CD4-positive, alpha-beta memory T cell (primary cell): ENCODE measurements at regions not wholly inside any gene's neighbourhood (a gene's known extent, or its start where the extent isn't known, plus 50 kb on each side); places are given as distances from the start of the nearest gene placed in this dataset.

Source experiments
- CTCF ChIA-PET: fragments of 350-600 bp; sonication (Branson Sonifier 250); formaldehyde crosslinking; loops from one replicate; lab custom pipeline; 2021; ENCODE audit warnings: inconsistent platforms; ENCODE audit not compliant: partially characterized antibody; lab: Charles Lee
- POLR2A ChIA-PET: fragments of 350-600 bp; sonication (Branson Sonifier 250); formaldehyde crosslinking; loops from one replicate; lab custom pipeline; 2021; ENCODE audit not compliant: partially characterized antibody; lab: Charles Lee
- DNase-seq, 5 donors: peaks; one replicate each; pipeline versions ENCODE4 v3.0.0 to v3.0.0-alpha.2; 2020 to 2022; ENCODE audit warnings: mixed read lengths in 1 of 5
- H3K27ac ChIP-seq: one replicate; pipeline ENCODE4 v1.7.0; 2013; ENCODE audit warnings: low read depth, low read length
- H3K27me3 ChIP-seq: 2 replicates; pipeline ENCODE4 v1.7.0; 2013; ENCODE audit warnings: mild to moderate bottlenecking, low read length, moderate library complexity; ENCODE audit not compliant: insufficient read depth
- H3K36me3 ChIP-seq: 2 replicates; pipeline ENCODE4 v1.7.0; 2013; ENCODE audit warnings: mild to moderate bottlenecking, low read length, moderate library complexity; ENCODE audit not compliant: insufficient read depth
- H3K4me1 ChIP-seq: 2 replicates; pipeline ENCODE4 v1.7.0; 2013; ENCODE audit warnings: mild to moderate bottlenecking, low read length, moderate library complexity; ENCODE audit not compliant: insufficient read depth
- H3K4me3 ChIP-seq, 2 donors: one replicate each; pipeline ENCODE4 v1.7.0; 2013; ENCODE audit warnings: low read length in 2 of 2, mild to moderate bottlenecking in 1 of 2
- H3K9me3 ChIP-seq, 2 donors: one replicate each; pipeline ENCODE4 v1.7.0; 2013; ENCODE audit warnings: low read length in 2 of 2, control low read depth in 1 of 2; ENCODE audit not compliant: control insufficient read depth in 1 of 2
- H3K27ac Mint-ChIP-seq, 7 donors: one replicate each; pipeline ENCODE4 v1.8.0; 2020 to 2021; ENCODE audit warnings: mixed read lengths in 7 of 7, mild to moderate bottlenecking in 6 of 7, inconsistent platforms in 3 of 7, moderate library complexity in 3 of 7
- H3K27me3 Mint-ChIP-seq, 2 donors: one replicate each; pipeline ENCODE4 v1.8.0; 2020 to 2021; ENCODE audit warnings: mixed read lengths in 2 of 2
- H3K36me3 Mint-ChIP-seq, 2 donors: one replicate each; pipeline ENCODE4 v1.8.0; 2020 to 2021; ENCODE audit warnings: mixed read lengths in 2 of 2, inconsistent platforms in 1 of 2, mild to moderate bottlenecking in 1 of 2
- H3K4me1 Mint-ChIP-seq, 4 donors: one replicate each; pipeline ENCODE4 v1.8.0; 2020 to 2021; ENCODE audit warnings: mixed read lengths in 4 of 4, mild to moderate bottlenecking in 1 of 4
- H3K4me3 Mint-ChIP-seq, 8 donors: one replicate each; pipeline ENCODE4 v1.8.0; 2020 to 2021; ENCODE audit warnings: mixed read lengths in 8 of 8, mild to moderate bottlenecking in 7 of 8, moderate library complexity in 6 of 8, inconsistent platforms in 3 of 8
- H3K9me3 Mint-ChIP-seq, 8 donors: one replicate each; pipeline ENCODE4 v1.8.0; 2020 to 2021; ENCODE audit warnings: mixed read lengths in 8 of 8, mild to moderate bottlenecking in 5 of 8, inconsistent platforms in 3 of 8, moderate library complexity in 1 of 8
- intact Hi-C: fragments of 100-400 bp; cut with micrococcal nuclease; formaldehyde crosslinking; loops from one replicate; pipeline ENCODE4 v1.15.1; 2023

- peaks cover 38 to 71% (median 53%) of the 10 kb centered on the region in 4 donors for H3K4me1 Mint-ChIP-seq
- no peaks in the 10 kb centered on the region for H3K27me3 Mint-ChIP-seq
- no peaks in the 10 kb centered on the region for H3K9me3 Mint-ChIP-seq
- ChIA-PET POLR2A (no interaction called here), CTCF (interaction anchor here (0.7 to 1.6 kb wide), 4 partner anchors 10 to 79 kb away, joined by 3 to 5 read pairs (median 4); no protein-coding TSS in a partner anchor)
- intact Hi-C loops: loop anchor here (10.0 kb wide), 1 partner anchor 49 kb away; the partner anchor contains the start of gene NEK6
- H3K9me3 ChIP-seq: no peaks in the 10 kb centered on the region
- no peak overlapping the region for H3K27ac ChIP-seq
- H3K4me3 Mint-ChIP-seq: no peak overlapping the region
- H3K4me3 ChIP-seq: no peak overlapping the region
- H3K36me3 Mint-ChIP-seq: no peaks in the 10 kb centered on the region
- H3K36me3 ChIP-seq: no peaks in the 10 kb centered on the region
- no peaks in the 10 kb centered on the region for H3K27me3 ChIP-seq
- DNase-seq: no peak
- H3K27ac Mint-ChIP-seq: peak overlapping the region in 2 of 7 donors; percentile 25 to 40
- H3K4me1 ChIP-seq: peaks cover 58% of the 10 kb centered on the region
These were observed 51.9 kb upstream of the NEK6 start for GRCh38 chr9:124205686-124206352.

- no peaks in the 10 kb centered on the region for H3K36me3 ChIP-seq
- Mint-ChIP-seq H3K4me3 (no peak overlapping the region), H3K36me3 (no peaks in the 10 kb centered on the region), H3K27me3 (no peaks in the 10 kb centered on the region), H3K4me1 (peaks cover 38 to 72% (median 53%) of the 10 kb centered on the region in 4 donors), H3K27ac (peak overlapping the region in 1 of 7 donors; percentile 25), H3K9me3 (no peaks in the 10 kb centered on the region)
- intact Hi-C loops: loop anchor here (10.0 kb wide), 1 partner anchor 48 kb away; the partner anchor contains the start of gene NEK6
- no peak for DNase-seq
- no peak overlapping the region for H3K27ac ChIP-seq
- no peak overlapping the region for H3K4me3 ChIP-seq
- peaks cover 58% of the 10 kb centered on the region for H3K4me1 ChIP-seq
- H3K27me3 ChIP-seq: no peaks in the 10 kb centered on the region
- CTCF ChIA-PET: interaction anchor here (0.7 to 1.6 kb wide), 3 partner anchors 10 to 79 kb away, joined by 3 to 5 read pairs (median 4); no protein-coding TSS in a partner anchor
- H3K9me3 ChIP-seq: no peaks in the 10 kb centered on the region
- POLR2A ChIA-PET: no interaction called here
These were observed 51.4 kb upstream of the NEK6 start for GRCh38 chr9:124206391-124206790.
